GM12878 (cell line): ENCODE measurements at regions not wholly inside any gene's neighbourhood (a gene's known extent, or its start where the extent isn't known, plus 50 kb on each side); places are given as distances from the start of the nearest gene placed in this dataset.

Source experiments
- ATAC-seq: fragments of 200-7000 bp; cut with Tn5 transposase; 3 replicates; pipeline ENCODE4 v1.9.1; 2020; ENCODE audit warnings: mild to moderate bottlenecking, moderate library complexity
- BruUV-seq: library from RNA; stranded (reverse); fragments of 400-500 nt; replicated peaks from 2 replicates; lab custom pipeline; 2021; lab: Mats Ljungman, UMichigan
- CTCF ChIA-PET: fragments of 300-600 bp; sonication (Branson Sonifier 250); formaldehyde crosslinking; extraction: SDS; loops from one replicate; lab custom pipeline; 2021; ENCODE audit warnings: inconsistent platforms; lab: Yijun Ruan, JAX
- POLR2A ChIA-PET: fragments of 350-600 bp; formaldehyde crosslinking; extraction: SDS; loops from one replicate; lab custom pipeline; 2021; ENCODE audit warnings: inconsistent platforms; lab: Charles Lee
- RAD21 ChIA-PET: fragments of 300-600 bp; sonication (Branson Sonifier 250); formaldehyde crosslinking; loops from one replicate; lab custom pipeline; 2023; ENCODE audit warnings: antibody characterized with exemption; ENCODE audit not compliant: unreplicated experiment; lab: Charles Lee
- SMC1A ChIA-PET: fragments of 300-600 bp; sonication (Branson Sonifier 250); formaldehyde crosslinking; loops from one replicate; lab custom pipeline; 2023; ENCODE audit not compliant: unreplicated experiment, uncharacterized antibody; lab: Charles Lee
- DNase-seq: peaks from one replicate; pipeline ENCODE4 v3.0.0-alpha.2; 2011; ENCODE audit warnings: low read depth, low spot score
- FAIRE-seq: peaks from 3 replicates; lab custom pipeline; 2011; peaks lifted over from hg19 to GRCh38; lab: Jason Lieb, UNC
- H2AFZ ChIP-seq: 2 replicates; pipeline ENCODE4 v1.6.0; 2011; ENCODE audit warnings: low read depth, low read length, control low read depth; ENCODE audit not compliant: control insufficient read depth
- H3K27ac ChIP-seq: 2 replicates; pipeline ENCODE4 v1.5.1; 2011; ENCODE audit warnings: control low read depth; ENCODE audit not compliant: control insufficient read depth, insufficient read depth
- H3K27me3 ChIP-seq, 2 experiments: replicated peaks in 1 of 2; 2 replicates each; pipeline versions ENCODE4 v1.6.0 to v1.6.1; 2011; ENCODE audit warnings: low read length in 1 of 2; ENCODE audit not compliant: control insufficient read depth in 2 of 2, insufficient read depth in 2 of 2
- H3K36me3 ChIP-seq, 2 experiments: 2 replicates each; pipeline ENCODE4 v1.5.1; 2011; ENCODE audit warnings: low read length in 1 of 2; ENCODE audit not compliant: control insufficient read depth in 2 of 2, insufficient read depth in 2 of 2
- H3K4me1 ChIP-seq: 2 replicates; pipeline ENCODE4 v1.6.1; 2011; ENCODE audit warnings: mild to moderate bottlenecking, low read length, moderate library complexity, mixed read lengths; ENCODE audit not compliant: control insufficient read depth, insufficient read depth
- H3K4me2 ChIP-seq: 2 replicates; pipeline ENCODE4 v1.6.0; 2011; ENCODE audit warnings: control low read depth; ENCODE audit not compliant: control insufficient read depth, insufficient read depth
- H3K4me3 ChIP-seq: fragments of 200-600 bp; sonication (generic); 2 replicates; pipeline ENCODE4 v1.5.1; 2016
- H3K79me2 ChIP-seq: 2 replicates; pipeline ENCODE4 v1.6.0; 2011; ENCODE audit warnings: low read length; ENCODE audit not compliant: control insufficient read depth, insufficient read depth
- H3K9ac ChIP-seq: 2 replicates; pipeline ENCODE4 v1.8.0; 2011; ENCODE audit warnings: low read length, control low read depth, mixed read lengths; ENCODE audit not compliant: control insufficient read depth, insufficient read depth
- H3K9me3 ChIP-seq: replicated peaks from 3 replicates; pipeline ENCODE4 v1.5.1; 2011; ENCODE audit warnings: mild to moderate bottlenecking, low read length; ENCODE audit not compliant: control insufficient read depth, insufficient read depth
- H4K20me1 ChIP-seq: 2 replicates; pipeline ENCODE4 v1.6.0; 2011; ENCODE audit not compliant: control insufficient read depth, insufficient read depth
- CBX5 ChIP-seq: sonication (generic); IDR thresholded peaks from 2 replicates; pipeline ENCODE4 v1.6.1; 2016; ENCODE audit warnings: low read depth, moderate library complexity, mild to moderate bottlenecking, inconsistent platforms
- CTCF ChIP-seq, 3 experiments: IDR thresholded peaks in 2 of 3; conservative IDR thresholded peaks in 1 of 3; 2 replicates each; pipeline ENCODE4 v1.5.1; 2011; ENCODE audit warnings: low read depth in 3 of 3, low read length in 3 of 3, mild to moderate bottlenecking in 3 of 3, control low read depth in 2 of 3, moderate library complexity in 2 of 3, inconsistent platforms in 1 of 3, mixed read lengths in 1 of 3; ENCODE audit not compliant: control insufficient read depth in 2 of 3, insufficient read depth in 1 of 3; ENCODE audit errors: extremely low read depth in 1 of 3
- EED ChIP-seq: sonication (generic); IDR thresholded peaks from 2 replicates; pipeline ENCODE4 v1.6.1; 2016; ENCODE audit warnings: antibody characterized with exemption, low read depth
- EGR1 ChIP-seq, 2 experiments: IDR thresholded peaks; 1 replicate in 1 of 2; 2 replicates in 1 of 2; pipeline ENCODE4 v1.6.1; 2011 to 2012; ENCODE audit warnings: low read depth in 2 of 2, low read length in 2 of 2, borderline replicate concordance in 1 of 2, mild to moderate bottlenecking in 1 of 2, moderate library complexity in 1 of 2
- HDAC6 ChIP-seq: fragments of 200-600 bp; sonication (generic); IDR thresholded peaks from one replicate; pipeline ENCODE4 v1.8.0; 2017; ENCODE audit warnings: antibody characterized with exemption; ENCODE audit not compliant: unreplicated experiment
- IKZF2 ChIP-seq, 2 experiments: fragments of 450-650 bp; IDR thresholded peaks; 2 replicates each; pipeline ENCODE4 v1.6.1; 2017; ENCODE audit warnings: mild to moderate bottlenecking in 2 of 2, moderate library complexity in 2 of 2
- JUNB ChIP-seq: IDR thresholded peaks from 2 replicates; pipeline ENCODE4 v1.6.1; 2016; ENCODE audit warnings: antibody characterized with exemption, mild to moderate bottlenecking
- NRF1 ChIP-seq: conservative IDR thresholded peaks from 2 replicates; pipeline ENCODE4 v1.6.1; 2011; ENCODE audit warnings: mild to moderate bottlenecking, low read depth, low read length, improper control_type of control experiment
- POU2F2 ChIP-seq: IDR thresholded peaks from 3 replicates; pipeline ENCODE4 v1.6.1; 2011; ENCODE audit warnings: low read depth, mild to moderate bottlenecking, low read length, borderline replicate concordance
- RAD21 ChIP-seq: IDR thresholded peaks from 2 replicates; pipeline ENCODE4 v1.6.1; 2011; ENCODE audit warnings: mild to moderate bottlenecking, low read depth, low read length, moderate library complexity; ENCODE audit not compliant: insufficient read depth
- SMC3 ChIP-seq: IDR thresholded peaks from 2 replicates; pipeline ENCODE4 v1.6.1; 2011; ENCODE audit warnings: low read length, improper control_type of control experiment, borderline replicate concordance
- TBL1XR1 ChIP-seq: IDR thresholded peaks from 2 replicates; pipeline ENCODE4 v1.6.1; 2012; ENCODE audit warnings: low read depth, low read length, improper control_type of control experiment
- ZBTB40 ChIP-seq: fragments of 450-650 bp; IDR thresholded peaks from 2 replicates; pipeline ENCODE4 v1.6.1; 2016; ENCODE audit warnings: mild to moderate bottlenecking, moderate library complexity, borderline replicate concordance
- ZNF217 ChIP-seq: fragments of 450-650 bp; IDR thresholded peaks from 2 replicates; pipeline ENCODE4 v1.6.1; 2017; ENCODE audit warnings: antibody characterized with exemption, mild to moderate bottlenecking
- WGBS: methylation state at CpG from one replicate; pipeline ENCODE4 v1.1.6; 2016; ENCODE audit warnings: low lambda C conversion rate; ENCODE audit not compliant: insufficient replicate concordance, insufficient coverage; ENCODE audit errors: missing lambda C conversion rate; 5-methylcytosine and 5-hydroxymethylcytosine counted together
- in situ Hi-C: fragments of 300-500 bp; cut with MboI; formaldehyde crosslinking; loops from 9 replicates; pipeline ENCODE4 v1.14.3; 2018; ENCODE audit warnings: mixed read lengths
- intact Hi-C: fragments of 100-400 bp; cut with micrococcal nuclease; formaldehyde crosslinking; loops from one replicate; pipeline ENCODE4 v1.14.2; 2022; ENCODE audit not compliant: unreplicated experiment

DNA sequence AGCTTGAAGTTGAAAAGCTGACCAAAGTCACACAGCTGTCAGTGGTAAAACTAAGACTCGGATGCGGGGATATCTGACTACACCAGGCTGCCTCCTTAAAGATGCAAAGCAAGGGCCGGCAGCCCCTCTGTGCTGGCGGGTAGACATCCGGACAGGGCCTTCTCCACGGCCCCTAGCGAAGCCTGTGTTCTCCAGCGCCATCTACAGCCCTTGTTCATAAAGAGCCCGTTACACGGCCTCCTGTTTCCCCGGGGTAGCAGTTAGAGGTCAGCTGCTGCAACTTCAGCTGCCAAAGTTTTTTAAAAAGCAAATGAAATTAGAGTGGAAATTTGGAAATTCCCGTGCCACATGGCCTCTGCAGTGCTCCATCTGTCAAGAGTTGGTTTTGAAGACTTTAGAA lies 383.0 kb downstream of the TBL1XR1 start:
- H3K4me2 ChIP-seq: no peak overlapping the region
- no peaks in the 10 kb centered on the region for H3K4me1 ChIP-seq
- TF ChIP-seq ZBTB40 (no peak), ZNF217 (no peak), HDAC6 (no peak), CBX5 (no peak), RAD21 (peak; percentile 30; the same call in 1 of the 2 replicates), EED (no peak), CTCF (IDR thresholded peaks at IDR 0.05 in 2 of 3, conservative IDR thresholded peaks at IDR 0.05 in 1 of 3; ENCODE audit: control insufficient read depth in 2 of 3, extremely low read depth in 1 of 3, insufficient read depth in 1 of 3, low read depth in 3 of 3, low read length in 3 of 3) (peak; percentile 49 to 73 (median 61)), SMC3 (peak; percentile 35; the same call in 1 of the 2 replicates), POU2F2 (no peak), EGR1 (IDR thresholded peaks at IDR 0.05; ENCODE audit: borderline replicate concordance in 1 of 2, low read depth in 2 of 2, low read length in 2 of 2) (no peak), IKZF2 (IDR thresholded peaks at IDR 0.05) (no peak), JUNB (no peak), NRF1 (no peak), TBL1XR1 (no peak)
- TF ChIP-seq, all 136 proteins: peak for 3
- H3K79me2 ChIP-seq: no peaks in the 10 kb centered on the region
- 5% methylated on average over 12 of the region's 12 CpGs for WGBS
- intact Hi-C loops (no loop called here), in situ Hi-C loops (no loop called here)
- ATAC-seq (peak; percentile 98), FAIRE-seq (no peak), DNase-seq (no peak)
- SMC1A ChIA-PET: interaction anchor here (1.4 to 1.8 kb wide), 3 partner anchors 10 to 1538 kb away, joined by 3 to 4 read pairs (median 3); no protein-coding TSS in a partner anchor
- H3K4me3 ChIP-seq: no peak overlapping the region
- H3K36me3 ChIP-seq: no peaks in the 10 kb centered on the region
- H3K9me3 ChIP-seq: no peaks in the 10 kb centered on the region; the same call in 2 of the 3 replicates
- no peak overlapping the region for H3K27ac ChIP-seq
- no peaks in the 10 kb centered on the region for H3K27me3 ChIP-seq
- H2AFZ ChIP-seq: no peak overlapping the region
- H4K20me1 ChIP-seq: no peaks in the 10 kb centered on the region
- POLR2A ChIA-PET: no interaction called here
- BruUV-seq: no TSS peak
- CTCF ChIA-PET: interaction anchor here (1.1 to 1.8 kb wide), 4 partner anchors 9 to 59 kb away, joined by 3 to 6 read pairs (median 3); no protein-coding TSS in a partner anchor
- RAD21 ChIA-PET: no interaction called here
- H3K9ac ChIP-seq: no peak overlapping the region
